Mesenchymal stem cell (in vitro differentiated cells and primary cell): ENCODE measurements at regions not wholly inside any gene's neighbourhood (a gene's known extent, or its start where the extent isn't known, plus 50 kb on each side); places are given as distances from the start of the nearest gene placed in this dataset.

Source experiments
- DNase-seq: peaks from one replicate; pipeline ENCODE4 v3.0.0-alpha.2; 2013
- H2AFZ ChIP-seq: one replicate; pipeline ENCODE4 v1.6.1; 2013; ENCODE audit warnings: low read depth, mild to moderate bottlenecking, control low read depth, inconsistent platforms, low read length, moderate library complexity
- H2AK5ac ChIP-seq: 2 replicates; pipeline ENCODE4 v1.6.1; 2013; ENCODE audit warnings: low read length, moderate library complexity, mild to moderate bottlenecking, inconsistent platforms; ENCODE audit not compliant: severe bottlenecking
- H2BK120ac ChIP-seq: one replicate; pipeline ENCODE4 v1.6.1; 2013; ENCODE audit warnings: low read depth, mild to moderate bottlenecking, inconsistent platforms, low read length, moderate library complexity
- H2BK12ac ChIP-seq, 2 experiments: one replicate each; pipeline ENCODE4 v1.6.1; 2013; ENCODE audit warnings: inconsistent platforms in 2 of 2, low read length in 2 of 2, mild to moderate bottlenecking in 2 of 2, moderate library complexity in 2 of 2, control low read depth in 1 of 2
- H2BK15ac ChIP-seq: one replicate; pipeline ENCODE4 v1.6.1; 2013; ENCODE audit warnings: mild to moderate bottlenecking, low read depth, inconsistent platforms; ENCODE audit not compliant: poor library complexity, severe bottlenecking
- H2BK5ac ChIP-seq: 2 replicates; pipeline ENCODE4 v1.6.1; 2013; ENCODE audit warnings: low read depth, mild to moderate bottlenecking, low read length, control low read depth, inconsistent platforms; ENCODE audit not compliant: poor library complexity, severe bottlenecking
- H3K14ac ChIP-seq, 2 experiments: one replicate each; pipeline ENCODE4 v1.6.1; 2013; ENCODE audit warnings: inconsistent platforms in 2 of 2, low read length in 2 of 2, control low read depth in 1 of 2, mild to moderate bottlenecking in 1 of 2, moderate library complexity in 1 of 2
- H3K18ac ChIP-seq, 2 experiments: one replicate each; pipeline ENCODE4 v1.6.1; 2013; ENCODE audit warnings: inconsistent platforms in 2 of 2, low read length in 2 of 2, control low read depth in 1 of 2, low read depth in 1 of 2, mild to moderate bottlenecking in 1 of 2
- H3K23ac ChIP-seq, 2 experiments: one replicate each; pipeline ENCODE4 v1.6.1; 2013; ENCODE audit warnings: inconsistent platforms in 2 of 2, low read length in 2 of 2, mild to moderate bottlenecking in 2 of 2, moderate library complexity in 2 of 2, control low read depth in 1 of 2
- H3K27ac ChIP-seq: 2 replicates; pipeline ENCODE4 v1.5.1; 2013; ENCODE audit warnings: mild to moderate bottlenecking, moderate library complexity, low read length, control low read depth, inconsistent platforms; ENCODE audit not compliant: poor library complexity, severe bottlenecking
- H3K27me3 ChIP-seq, 2 experiments: 2 replicates each; pipeline versions ENCODE4 v1.6.1 to v1.7.0; 2013; ENCODE audit warnings: low read length in 2 of 2, mild to moderate bottlenecking in 2 of 2, moderate library complexity in 2 of 2, control low read depth in 1 of 2, inconsistent platforms in 1 of 2; ENCODE audit not compliant: control insufficient read depth in 1 of 2, insufficient read depth in 1 of 2
- H3K36me3 ChIP-seq, 2 experiments: 2 replicates each; pipeline versions ENCODE4 v1.6.1 to v1.7.0; 2013; ENCODE audit warnings: low read length in 2 of 2, control low read depth in 1 of 2, inconsistent platforms in 1 of 2, low read depth in 1 of 2, mild to moderate bottlenecking in 1 of 2; ENCODE audit not compliant: insufficient read depth in 2 of 2, control insufficient read depth in 1 of 2
- H3K4ac ChIP-seq, 2 experiments: one replicate each; pipeline ENCODE4 v1.6.1; 2013; ENCODE audit warnings: inconsistent platforms in 2 of 2, low read length in 2 of 2, mild to moderate bottlenecking in 2 of 2, moderate library complexity in 2 of 2, control low read depth in 1 of 2, low read depth in 1 of 2
- H3K4me1 ChIP-seq: 2 replicates; pipeline ENCODE4 v1.6.1; 2013; ENCODE audit warnings: low read depth, low read length, control low read depth; ENCODE audit not compliant: control insufficient read depth, insufficient read depth
- H3K4me2 ChIP-seq: 2 replicates; pipeline ENCODE4 v1.6.1; 2013; ENCODE audit warnings: low read length, mild to moderate bottlenecking, inconsistent platforms; ENCODE audit not compliant: poor library complexity, severe bottlenecking
- H3K4me3 ChIP-seq, 2 experiments: 2 replicates each; pipeline versions ENCODE4 v1.5.1 to v1.7.0; 2013; ENCODE audit warnings: low read length in 2 of 2, mild to moderate bottlenecking in 2 of 2, control low read depth in 1 of 2, low read depth in 1 of 2; ENCODE audit not compliant: insufficient read depth in 1 of 2
- H3K79me1 ChIP-seq: replicated peaks from 2 replicates; pipeline ENCODE4 v1.6.1; 2013; ENCODE audit warnings: mild to moderate bottlenecking, control low read depth, low read length, inconsistent platforms; ENCODE audit not compliant: poor library complexity, severe bottlenecking
- H3K9ac ChIP-seq: 2 replicates; pipeline ENCODE4 v1.7.0; 2013; ENCODE audit warnings: mild to moderate bottlenecking, low read length, moderate library complexity
- H3K9me3 ChIP-seq: 2 replicates; pipeline ENCODE4 v1.7.0; 2013; ENCODE audit warnings: mild to moderate bottlenecking, low read length; ENCODE audit not compliant: control insufficient read depth
- H4K8ac ChIP-seq: one replicate; pipeline ENCODE4 v1.6.1; 2013; ENCODE audit warnings: inconsistent platforms, mild to moderate bottlenecking, low read length, moderate library complexity
- H4K91ac ChIP-seq: one replicate; pipeline ENCODE4 v1.6.1; 2013; ENCODE audit warnings: mild to moderate bottlenecking, low read length, inconsistent platforms
- WGBS: methylation state at CpG from one replicate; pipeline ENCODE4 v1.1.7; 2013; ENCODE audit warnings: mixed read lengths; 5-methylcytosine and 5-hydroxymethylcytosine counted together

GRCh38 chr9:90979639-90980038, 178.0 kb downstream of the SYK start:
- Histone ChIP-seq H2AFZ (no peak overlapping the region), H3K9me3 (no peaks in the 10 kb centered on the region), H3K4ac (no peak overlapping the region), H3K4me3 (no peak overlapping the region), H3K4me1 (peaks cover 5% of the 10 kb centered on the region), H3K27me3 (no peaks in the 10 kb centered on the region), H2AK5ac (no peak overlapping the region), H4K8ac (no peak overlapping the region), H3K18ac (no peak overlapping the region), H2BK5ac (no peak overlapping the region), H4K91ac (no peak overlapping the region), H3K27ac (no peak overlapping the region), H2BK15ac (no peak overlapping the region), H3K23ac (no peak overlapping the region), H3K4me2 (no peak overlapping the region), H3K79me1 (no peaks in the 10 kb centered on the region), H3K36me3 (no peaks in the 10 kb centered on the region), H2BK12ac (no peak overlapping the region), H3K14ac (no peak overlapping the region), H3K9ac (no peak overlapping the region), H2BK120ac (no peak overlapping the region)
- WGBS: 79% methylated on average over 3 of the region's 4 CpGs
- DNase-seq: no peak

GRCh38 chr9:90981726-90982125, 180.1 kb downstream of the SYK start:
- no peak overlapping the region for H2BK5ac ChIP-seq
- H2BK120ac ChIP-seq: no peak overlapping the region
- H3K27me3 ChIP-seq: no peaks in the 10 kb centered on the region
- H3K14ac ChIP-seq: no peak overlapping the region
- H3K4me1 ChIP-seq: peaks cover 10% of the 10 kb centered on the region
- no peak overlapping the region for H2AFZ ChIP-seq
- no peak overlapping the region for H4K91ac ChIP-seq
- no peak overlapping the region for H4K8ac ChIP-seq
- no peaks in the 10 kb centered on the region for H3K36me3 ChIP-seq
- 96% methylated on average over 3 of the region's 3 CpGs for WGBS
- H3K27ac ChIP-seq: no peak overlapping the region
- H3K23ac ChIP-seq: no peak overlapping the region
- no peak overlapping the region for H3K4me2 ChIP-seq
- no peak for DNase-seq
- H3K4me3 ChIP-seq: no peak overlapping the region
- no peak overlapping the region for H2BK12ac ChIP-seq
- H2AK5ac ChIP-seq: no peak overlapping the region
- H3K9ac ChIP-seq: no peak overlapping the region
- no peaks in the 10 kb centered on the region for H3K9me3 ChIP-seq
- no peak overlapping the region for H2BK15ac ChIP-seq
- H3K4ac ChIP-seq: no peak overlapping the region
- H3K18ac ChIP-seq: no peak overlapping the region
- no peaks in the 10 kb centered on the region for H3K79me1 ChIP-seq

- Histone ChIP-seq H3K79me1 (no peaks in the 10 kb centered on the region), H3K36me3 (no peaks in the 10 kb centered on the region), H3K9ac (no peak overlapping the region), H4K91ac (no peak overlapping the region), H2AFZ (no peak overlapping the region), H3K14ac (no peak overlapping the region), H3K4me1 (peaks cover 11% of the 10 kb centered on the region), H3K4me3 (no peak overlapping the region), H4K8ac (no peak overlapping the region), H2BK12ac (no peak overlapping the region), H3K27me3 (no peaks in the 10 kb centered on the region), H2BK5ac (no peak overlapping the region), H3K4me2 (no peak overlapping the region), H3K23ac (no peak overlapping the region), H2BK120ac (no peak overlapping the region), H3K4ac (no peak overlapping the region), H3K27ac (no peak overlapping the region), H3K9me3 (no peaks in the 10 kb centered on the region), H2BK15ac (no peak overlapping the region), H2AK5ac (no peak overlapping the region), H3K18ac (no peak overlapping the region)
- WGBS: 92% methylated on average over 3 of the region's 3 CpGs
- no peak for DNase-seq
These were observed 181.8 kb downstream of the SYK start for GRCh38 chr9:90983394-90983793.

GRCh38 chr9:90985631-90986030, 184.0 kb downstream of the SYK start:
- peaks cover 10% of the 10 kb centered on the region for H3K4me1 ChIP-seq
- 100% methylated on average over 1 of the region's 3 CpGs for WGBS
- no peak overlapping the region for H4K8ac ChIP-seq
- H3K14ac ChIP-seq: no peak overlapping the region
- no peaks in the 10 kb centered on the region for H3K36me3 ChIP-seq
- no peaks in the 10 kb centered on the region for H3K79me1 ChIP-seq
- H3K4ac ChIP-seq: no peak overlapping the region
- H3K27me3 ChIP-seq: no peaks in the 10 kb centered on the region
- H2BK12ac ChIP-seq: peak overlapping the region in 1 of 2 experiments; percentile 73
- H3K18ac ChIP-seq: peak overlapping the region in 1 of 2 experiments; percentile 65
- H2BK120ac ChIP-seq: no peak overlapping the region
- H3K4me3 ChIP-seq: no peak overlapping the region
- H3K23ac ChIP-seq: no peak overlapping the region
- DNase-seq: no peak
- no peak overlapping the region for H2BK5ac ChIP-seq
- H3K9me3 ChIP-seq: peaks cover 12% of the 10 kb centered on the region
- H2AFZ ChIP-seq: no peak overlapping the region
- H4K91ac ChIP-seq: no peak overlapping the region
- peak overlapping the region; percentile 61 for H3K27ac ChIP-seq
- peak overlapping the region; percentile 33 for H3K9ac ChIP-seq
- peak overlapping the region; percentile 61 for H2AK5ac ChIP-seq
- no peak overlapping the region for H3K4me2 ChIP-seq
- no peak overlapping the region for H2BK15ac ChIP-seq
